ENCODE measurements at regions not wholly inside any gene's neighbourhood (a gene's known extent, or its start where the extent isn't known, plus 50 kb on each side); places are given as distances from the start of the nearest gene placed in this dataset.

GRCh38 chr5:158301186-158301585 is 442.2 kb upstream of the CLINT1 start:
- TF ChIP-seq, protein P1, sequence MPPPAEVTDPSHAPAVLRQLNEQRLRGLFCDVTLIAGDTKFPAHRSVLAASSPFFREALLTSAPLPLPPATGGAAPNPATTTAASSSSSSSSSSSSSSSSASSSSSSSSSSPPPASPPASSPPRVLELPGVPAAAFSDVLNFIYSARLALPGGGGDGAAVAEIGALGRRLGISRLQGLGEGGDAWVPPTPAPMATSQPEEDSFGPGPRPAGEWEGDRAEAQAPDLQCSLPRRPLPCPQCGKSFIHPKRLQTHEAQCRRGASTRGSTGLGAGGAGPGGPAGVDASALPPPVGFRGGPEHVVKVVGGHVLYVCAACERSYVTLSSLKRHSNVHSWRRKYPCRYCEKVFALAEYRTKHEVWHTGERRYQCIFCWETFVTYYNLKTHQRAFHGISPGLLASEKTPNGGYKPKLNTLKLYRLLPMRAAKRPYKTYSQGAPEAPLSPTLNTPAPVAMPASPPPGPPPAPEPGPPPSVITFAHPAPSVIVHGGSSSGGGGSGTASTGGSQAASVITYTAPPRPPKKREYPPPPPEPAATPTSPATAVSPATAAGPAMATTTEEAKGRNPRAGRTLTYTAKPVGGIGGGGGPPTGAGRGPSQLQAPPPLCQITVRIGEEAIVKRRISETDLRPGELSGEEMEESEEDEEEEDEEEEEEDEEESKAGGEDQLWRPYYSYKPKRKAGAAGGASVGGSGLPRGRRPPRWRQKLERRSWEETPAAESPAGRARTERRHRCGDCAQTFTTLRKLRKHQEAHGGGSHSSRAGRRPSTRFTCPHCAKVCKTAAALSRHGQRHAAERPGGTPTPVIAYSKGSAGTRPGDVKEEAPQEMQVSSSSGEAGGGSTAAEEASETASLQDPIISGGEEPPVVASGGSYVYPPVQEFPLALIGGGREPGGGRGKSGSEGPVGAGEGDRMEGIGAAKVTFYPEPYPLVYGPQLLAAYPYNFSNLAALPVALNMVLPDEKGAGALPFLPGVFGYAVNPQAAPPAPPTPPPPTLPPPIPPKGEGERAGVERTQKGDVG (CRISPR knock-in tag; IDR thresholded peaks at IDR 0.05) = no peak
- no peak for TF ChIP-seq YY1 (IDR thresholded peaks at IDR 0.05; ENCODE audit: low read depth, low read length)
- TF ChIP-seq POLR2A (IDR thresholded peaks at IDR 0.05; ENCODE audit: low read depth, low read length) = no peak
- TF ChIP-seq CTCF (IDR thresholded peaks at IDR 0.05 in 2 of 3, conservative IDR thresholded peaks at IDR 0.05 in 1 of 3; ENCODE audit: control insufficient read depth in 2 of 3, extremely low read depth in 1 of 3, insufficient read depth in 1 of 3, low read depth in 3 of 3, low read length in 3 of 3) = no peak
- no peak for TF ChIP-seq BRCA1 (IDR thresholded peaks at IDR 0.05; ENCODE audit: low read depth, low read length)
- TF ChIP-seq SPI1 (IDR thresholded peaks at IDR 0.05; ENCODE audit: borderline replicate concordance, insufficient read depth, low read depth, low read length) = no peak
- TF ChIP-seq MYB (IDR thresholded peaks at IDR 0.05; ENCODE audit: borderline replicate concordance, low read depth, low read length) = no peak
- TF ChIP-seq IRF3 (IDR thresholded peaks at IDR 0.05) = no peak
- TF ChIP-seq, protein P2, sequence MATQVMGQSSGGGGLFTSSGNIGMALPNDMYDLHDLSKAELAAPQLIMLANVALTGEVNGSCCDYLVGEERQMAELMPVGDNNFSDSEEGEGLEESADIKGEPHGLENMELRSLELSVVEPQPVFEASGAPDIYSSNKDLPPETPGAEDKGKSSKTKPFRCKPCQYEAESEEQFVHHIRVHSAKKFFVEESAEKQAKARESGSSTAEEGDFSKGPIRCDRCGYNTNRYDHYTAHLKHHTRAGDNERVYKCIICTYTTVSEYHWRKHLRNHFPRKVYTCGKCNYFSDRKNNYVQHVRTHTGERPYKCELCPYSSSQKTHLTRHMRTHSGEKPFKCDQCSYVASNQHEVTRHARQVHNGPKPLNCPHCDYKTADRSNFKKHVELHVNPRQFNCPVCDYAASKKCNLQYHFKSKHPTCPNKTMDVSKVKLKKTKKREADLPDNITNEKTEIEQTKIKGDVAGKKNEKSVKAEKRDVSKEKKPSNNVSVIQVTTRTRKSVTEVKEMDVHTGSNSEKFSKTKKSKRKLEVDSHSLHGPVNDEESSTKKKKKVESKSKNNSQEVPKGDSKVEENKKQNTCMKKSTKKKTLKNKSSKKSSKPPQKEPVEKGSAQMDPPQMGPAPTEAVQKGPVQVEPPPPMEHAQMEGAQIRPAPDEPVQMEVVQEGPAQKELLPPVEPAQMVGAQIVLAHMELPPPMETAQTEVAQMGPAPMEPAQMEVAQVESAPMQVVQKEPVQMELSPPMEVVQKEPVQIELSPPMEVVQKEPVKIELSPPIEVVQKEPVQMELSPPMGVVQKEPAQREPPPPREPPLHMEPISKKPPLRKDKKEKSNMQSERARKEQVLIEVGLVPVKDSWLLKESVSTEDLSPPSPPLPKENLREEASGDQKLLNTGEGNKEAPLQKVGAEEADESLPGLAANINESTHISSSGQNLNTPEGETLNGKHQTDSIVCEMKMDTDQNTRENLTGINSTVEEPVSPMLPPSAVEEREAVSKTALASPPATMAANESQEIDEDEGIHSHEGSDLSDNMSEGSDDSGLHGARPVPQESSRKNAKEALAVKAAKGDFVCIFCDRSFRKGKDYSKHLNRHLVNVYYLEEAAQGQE (IDR thresholded peaks at IDR 0.05; ENCODE audit: low read depth, low read length) = no peak
- no peak for TF ChIP-seq NFYB (IDR thresholded peaks at IDR 0.05; ENCODE audit: insufficient read depth, low read depth, low read length)
- no peak for TF ChIP-seq ZNF622 (IDR thresholded peaks at IDR 0.05)
- no peak for TF ChIP-seq SMC3 (IDR thresholded peaks at IDR 0.05; ENCODE audit: borderline replicate concordance, low read length)
- no peak for TF ChIP-seq EZH2 (IDR thresholded peaks at IDR 0.05; ENCODE audit: borderline replicate concordance, control insufficient read depth, low read depth, low read length)
